Astrocyte of the spinal cord (primary cell): ENCODE measurements at regions not wholly inside any gene's neighbourhood (a gene's known extent, or its start where the extent isn't known, plus 50 kb on each side); places are given as distances from the start of the nearest gene placed in this dataset.

Experiments
- DNase-seq: peaks from one replicate; pipeline ENCODE4 v3.0.0; 2011; ENCODE audit warnings: low read depth, low spot score
- H3K4me3 ChIP-seq: 2 replicates; pipeline ENCODE4 v1.5.1; 2011; ENCODE audit warnings: low read depth, mild to moderate bottlenecking, low read length, moderate library complexity
- CTCF ChIP-seq: IDR thresholded peaks from 2 replicates; pipeline ENCODE4 v1.5.1; 2012; ENCODE audit warnings: low read depth, mild to moderate bottlenecking, low read length, inconsistent platforms
- in situ Hi-C: cut with HindIII; loops from 2 replicates; pipeline ENCODE4 v1.10.0; 2017; ENCODE audit warnings: low sequenced_read_pairs

DNA sequence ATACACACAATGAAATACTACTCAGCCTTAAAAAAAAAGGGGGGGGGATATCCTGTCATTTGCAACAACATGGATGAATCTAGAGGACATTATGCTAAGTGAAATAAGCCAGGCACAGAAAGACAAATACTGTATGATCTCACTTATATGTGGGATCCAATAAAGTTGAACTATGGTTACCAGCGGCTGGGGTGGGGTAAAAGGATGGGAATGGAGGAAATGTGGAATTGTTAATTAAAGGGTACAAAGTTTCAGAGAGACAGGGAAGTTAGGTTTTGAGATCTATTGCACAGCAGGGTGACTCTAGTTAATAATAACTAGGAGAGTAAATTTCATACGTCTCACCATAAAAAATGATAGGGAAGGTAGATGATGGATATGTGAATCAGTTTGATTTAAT, 76.2 kb upstream of the ZNF608 start:
- TF ChIP-seq CTCF = no peak
- in situ Hi-C loops = no loop called here
- H3K4me3 ChIP-seq = no peak overlapping the region
- no peak for DNase-seq

GRCh38 chr5:124823380-124823779, 76.9 kb upstream of the ZNF608 start:
- in situ Hi-C loops = no loop called here
- DNase-seq = no peak
- no peak overlapping the region for H3K4me3 ChIP-seq
- no peak for TF ChIP-seq CTCF

GRCh38 chr5:124824637-124825158, 78.3 kb upstream of the ZNF608 start:
- in situ Hi-C loops = no loop called here
- peak; percentile 77 for DNase-seq
- no peak for TF ChIP-seq CTCF
- no peak overlapping the region for H3K4me3 ChIP-seq

GRCh38 chr5:124825250-124825982, 79.0 kb upstream of the ZNF608 start:
- TF ChIP-seq CTCF = no peak
- DNase-seq = no peak
- H3K4me3 ChIP-seq = no peak overlapping the region
- in situ Hi-C loops = no loop called here

GRCh38 chr5:124825983-124826337, 79.5 kb upstream of the ZNF608 start:
- in situ Hi-C loops = no loop called here
- DNase-seq = no peak
- no peak overlapping the region for H3K4me3 ChIP-seq
- no peak for TF ChIP-seq CTCF

DNA sequence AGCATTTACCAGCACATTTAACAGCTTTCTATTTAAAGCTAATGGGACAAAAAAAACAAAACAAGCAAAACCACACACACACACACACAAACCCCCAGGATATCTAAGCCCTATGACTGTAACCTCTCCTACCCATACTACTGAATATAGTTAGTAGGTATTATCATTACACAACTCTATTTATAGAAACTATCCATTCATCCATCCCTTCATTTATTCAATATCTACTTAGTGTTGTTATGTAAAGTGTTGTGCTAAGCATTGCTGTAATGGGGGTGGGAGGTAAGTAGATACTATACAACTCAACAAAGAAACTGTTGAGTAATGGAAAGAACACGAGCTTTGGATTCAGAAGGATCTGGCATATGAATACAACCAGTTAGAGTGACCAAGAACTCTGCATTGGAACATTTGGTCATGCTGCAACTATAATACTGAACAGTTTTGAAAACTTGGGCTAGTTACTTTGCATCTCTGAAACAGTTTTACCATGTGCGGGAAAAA, 82.3 kb upstream of the ZNF608 start:
- in situ Hi-C loops = no loop called here
- no peak for DNase-seq
- TF ChIP-seq CTCF = no peak
- H3K4me3 ChIP-seq = no peak overlapping the region
